Neutrophil (primary cell): ENCODE measurements at regions not wholly inside any gene's neighbourhood (a gene's known extent, or its start where the extent isn't known, plus 50 kb on each side); places are given as distances from the start of the nearest gene placed in this dataset.

ENCODE experiments used
- H3K27ac ChIP-seq: fragments of 200-600 bp; sonication (generic); 2 replicates; pipeline ENCODE4 v1.5.1; 2016; ENCODE audit warnings: mild to moderate bottlenecking, moderate library complexity
- H3K27me3 ChIP-seq: fragments of 200-600 bp; sonication (generic); 2 replicates; pipeline ENCODE4 v1.6.0; 2016; ENCODE audit warnings: mild to moderate bottlenecking
- H3K36me3 ChIP-seq: fragments of 200-600 bp; sonication (generic); 2 replicates; pipeline ENCODE4 v1.5.1; 2017
- H3K4me1 ChIP-seq, 2 experiments: fragments of 200-600 bp in 1 of 2; sonication (generic) in 1 of 2; 1 replicate in 1 of 2; 2 replicates in 1 of 2; pipeline versions ENCODE4 v1.5.1 to v1.6.1; 2013 to 2016; ENCODE audit warnings: low read depth in 1 of 2, low read length in 1 of 2, mild to moderate bottlenecking in 1 of 2, moderate library complexity in 1 of 2; ENCODE audit not compliant: control insufficient read depth in 1 of 2, insufficient read depth in 1 of 2
- H3K4me3 ChIP-seq, 2 experiments: fragments of 200-600 bp in 1 of 2; sonication (generic) in 1 of 2; 1 replicate in 1 of 2; 2 replicates in 1 of 2; pipeline ENCODE4 v1.5.1; 2013 to 2016; ENCODE audit warnings: low read depth in 1 of 2, low read length in 1 of 2, mild to moderate bottlenecking in 1 of 2, moderate library complexity in 1 of 2
- H3K9me3 ChIP-seq: fragments of 200-600 bp; sonication (generic); 2 replicates; pipeline ENCODE4 v1.5.1; 2016
- CTCF ChIP-seq: fragments of 200-600 bp; sonication (generic); IDR thresholded peaks from 2 replicates; pipeline ENCODE4 v1.5.1; 2016; ENCODE audit warnings: antibody characterized with exemption

GRCh38 chr2:224213396-224213795, 174.3 kb upstream of the SERPINE2 start:
- no peak for TF ChIP-seq CTCF
- Histone ChIP-seq H3K4me1 (no peaks in the 10 kb centered on the region), H3K27me3 (no peaks in the 10 kb centered on the region)

GRCh38 chr2:224211791-224212190, 172.7 kb upstream of the SERPINE2 start:
- no peaks in the 10 kb centered on the region for H3K36me3 ChIP-seq
- TF ChIP-seq CTCF, result no peak
- H3K27ac ChIP-seq, result no peak overlapping the region

More at GRCh38 chr2:224213396-224213795, 174.3 kb upstream of the SERPINE2 start:
- Histone ChIP-seq H3K9me3 (no peaks in the 10 kb centered on the region), H3K4me3 (no peak overlapping the region), H3K36me3 (no peaks in the 10 kb centered on the region), H3K27ac (no peak overlapping the region)

GRCh38 chr2:224211181-224211480, 172.0 kb upstream of the SERPINE2 start:
- H3K4me3 ChIP-seq, result no peak overlapping the region
- no peak for TF ChIP-seq CTCF
- H3K27ac ChIP-seq, result no peak overlapping the region
- no peaks in the 10 kb centered on the region for H3K4me1 ChIP-seq
- no peaks in the 10 kb centered on the region for H3K9me3 ChIP-seq
- H3K27me3 ChIP-seq, result no peaks in the 10 kb centered on the region
- H3K36me3 ChIP-seq, result no peaks in the 10 kb centered on the region

More at GRCh38 chr2:224211791-224212190, 172.7 kb upstream of the SERPINE2 start:
- no peaks in the 10 kb centered on the region for H3K9me3 ChIP-seq
- no peak overlapping the region for H3K4me3 ChIP-seq
- no peaks in the 10 kb centered on the region for H3K4me1 ChIP-seq
- no peaks in the 10 kb centered on the region for H3K27me3 ChIP-seq

GRCh38 chr2:224210286-224211180, 171.4 kb upstream of the SERPINE2 start:
- TF ChIP-seq CTCF, result no peak
- Histone ChIP-seq H3K4me1 (no peaks in the 10 kb centered on the region), H3K9me3 (no peaks in the 10 kb centered on the region), H3K27me3 (no peaks in the 10 kb centered on the region), H3K4me3 (no peak overlapping the region), H3K27ac (no peak overlapping the region), H3K36me3 (no peaks in the 10 kb centered on the region)

GRCh38 chr2:224209555-224210285, 170.6 kb upstream of the SERPINE2 start:
- Histone ChIP-seq H3K27ac (no peak overlapping the region), H3K4me3 (no peak overlapping the region), H3K4me1 (no peaks in the 10 kb centered on the region), H3K27me3 (no peaks in the 10 kb centered on the region), H3K9me3 (no peaks in the 10 kb centered on the region), H3K36me3 (no peaks in the 10 kb centered on the region)
- no peak for TF ChIP-seq CTCF
